ENCODE measurements at regions not wholly inside any gene's neighbourhood (a gene's known extent, or its start where the extent isn't known, plus 50 kb on each side); places are given as distances from the start of the nearest gene placed in this dataset.

- 0 out of 2 replicates have a peak, but pooled peaks cover 2% of the 10 kb centered on the region for H3K23me2 ChIP-seq (ENCODE audit: low read depth, low read length)
- H3K9ac ChIP-seq (replicated peaks in 1 of 4; ENCODE audit: extremely low read depth in 1 of 4, low read depth in 3 of 4, low read length in 3 of 4) = no peak overlapping the region
- H2BK12ac ChIP-seq (ENCODE audit: low read depth, low read length) = no peak overlapping the region
- no peak overlapping the region for H2AK5ac ChIP-seq (ENCODE audit: low read depth, low read length)
- H2BK5ac ChIP-seq (ENCODE audit: low read depth, low read length) = no peak overlapping the region
- no peak overlapping the region for H3K27ac ChIP-seq (ENCODE audit: low read depth, low read length)
- H3K56ac ChIP-seq (replicated peaks; ENCODE audit: insufficient read length, low read depth, low read length) = no peak overlapping the region
- no peaks in the 10 kb centered on the region for H3K36me3 ChIP-seq (ENCODE audit: control insufficient read depth in 2 of 4, insufficient read depth in 4 of 4, low read length in 3 of 4)
- H3K9me3 ChIP-seq (ENCODE audit: insufficient read depth in 2 of 2, low read depth in 1 of 2, low read length in 1 of 2) = no peaks in the 10 kb centered on the region
- H2AFZ ChIP-seq (ENCODE audit: low read length) = no peak overlapping the region
- FAIRE-seq (no peak), DNase-seq (ENCODE audit: low read depth in 1 of 2, low spot score in 2 of 2) (no peak)
- H3K79me1 ChIP-seq (ENCODE audit: low read depth, low read length) = no peaks in the 10 kb centered on the region
- no peak overlapping the region for H4K5ac ChIP-seq (ENCODE audit: insufficient read length, low read depth, low read length)
- no peaks in the 10 kb centered on the region; a peak in 1 of 7 replicates for H3K4me1 ChIP-seq (replicated peaks in 1 of 4; ENCODE audit: control insufficient read depth in 3 of 4, insufficient read depth in 4 of 4, low read length in 3 of 4)
- ChIA-PET POLR2A (ENCODE audit: partially characterized antibody) (no interaction called here), CTCF (ENCODE audit: partially characterized antibody) (interaction anchor here (0.8 to 1.5 kb wide), 4 partner anchors 10 to 400 kb away, joined by 3 read pairs; no protein-coding TSS in a partner anchor)
- no peak overlapping the region for H3K23ac ChIP-seq (ENCODE audit: insufficient read length)
- no peak overlapping the region for H3K4me3 ChIP-seq (ENCODE audit: extremely low read depth in 1 of 4, insufficient read depth in 2 of 4, low read depth in 3 of 4, low read length in 4 of 4)
- no peak overlapping the region for H3K4ac ChIP-seq (replicated peaks; ENCODE audit: insufficient read length, low read depth, low read length)
- H3K14ac ChIP-seq (ENCODE audit: insufficient read length) = no peak overlapping the region
- H3K27me3 ChIP-seq (replicated peaks in 1 of 4; ENCODE audit: control insufficient read depth in 3 of 4, extremely low read depth in 1 of 4, insufficient read depth in 3 of 4, low read length in 3 of 4) = no peaks in the 10 kb centered on the region; a peak in 1 of 7 replicates
- no peak overlapping the region for H3K18ac ChIP-seq (ENCODE audit: extremely low read depth, low read length)
- no peak overlapping the region for H4K91ac ChIP-seq (replicated peaks; ENCODE audit: insufficient read length, low read length)
- no peak overlapping the region for H3K4me2 ChIP-seq (ENCODE audit: insufficient read depth in 1 of 2, low read depth in 2 of 2, low read length in 2 of 2)
- 77% methylated on average over 9 of the region's 9 CpGs; no CpG with 5 or more reads in 1 of the 2 experiments for WGBS, 2 experiments (ENCODE audit: extremely low coverage in 1 of 2, insufficient coverage in 1 of 2, insufficient read length in 1 of 2, insufficient replicate concordance in 2 of 2, low coverage in 1 of 2, low lambda C conversion rate in 2 of 2, missing lambda C conversion rate in 1 of 2)
- no peak overlapping the region for H2BK15ac ChIP-seq (ENCODE audit: low read length)
- H2BK20ac ChIP-seq (ENCODE audit: low read length) = no peak overlapping the region
- H4K8ac ChIP-seq (ENCODE audit: extremely low read depth, insufficient read depth, low read length) = peak overlapping the region; percentile 66; the same call in 1 of the 2 replicates
- H4K20me1 ChIP-seq (replicated peaks in 1 of 2; ENCODE audit: control insufficient read depth in 1 of 2, insufficient read depth in 2 of 2, low read length in 2 of 2) = no peaks in the 10 kb centered on the region
- no peaks in the 10 kb centered on the region for H3K79me2 ChIP-seq (ENCODE audit: control insufficient read depth in 1 of 2, insufficient read depth in 2 of 2, low read length in 2 of 2)
- H2BK120ac ChIP-seq (replicated peaks; ENCODE audit: low read depth, low read length) = no peak overlapping the region
- TF ChIP-seq RFX5 (IDR thresholded peaks at IDR 0.05; ENCODE audit: borderline replicate concordance, low read depth, low read length) (no peak), GABPA (IDR thresholded peaks at IDR 0.05; ENCODE audit: borderline replicate concordance, insufficient read depth, low read length) (no peak), SP2 (IDR thresholded peaks at IDR 0.05; ENCODE audit: low read length) (no peak), GTF2F1 (IDR thresholded peaks at IDR 0.05; ENCODE audit: borderline replicate concordance, low read depth, low read length) (no peak), JUND (IDR thresholded peaks at IDR 0.05; ENCODE audit: low read length) (no peak), POLR2AphosphoS5 (IDR thresholded peaks at IDR 0.05; ENCODE audit: low read depth, low read length) (no peak), TAF1 (IDR thresholded peaks at IDR 0.05; ENCODE audit: low read depth, low read length) (no peak)
Observed at GRCh38 chr20:58023346-58023745, 205.1 kb downstream of the ANKRD60 start.

Data from H1 (cell line).